ENCODE measurements at regions not wholly inside any gene's neighbourhood (a gene's known extent, or its start where the extent isn't known, plus 50 kb on each side); places are given as distances from the start of the nearest gene placed in this dataset.

- CTCF ChIA-PET = no interaction called here
- H3K4me1 Mint-ChIP-seq = peaks cover 20% of the 10 kb centered on the region
- no peak overlapping the region for H3K4me3 Mint-ChIP-seq
- H3K36me3 Mint-ChIP-seq (ENCODE audit: low read depth) = no peaks in the 10 kb centered on the region
- POLR2A ChIA-PET = no interaction called here
- H3K27me3 Mint-ChIP-seq = peaks cover 26% of the 10 kb centered on the region
- no peak for DNase-seq
- H3K9me3 Mint-ChIP-seq = no peaks in the 10 kb centered on the region
- no peak overlapping the region for H3K27ac Mint-ChIP-seq
Measured at GRCh38 chr1:29691499-29691898, 455.2 kb downstream of the PTPRU start.

- H3K27me3 Mint-ChIP-seq = peaks cover 20% of the 10 kb centered on the region
- no peak for DNase-seq
- ChIA-PET CTCF (no interaction called here), POLR2A (no interaction called here)
- H3K9me3 Mint-ChIP-seq = no peaks in the 10 kb centered on the region
- peaks cover 20% of the 10 kb centered on the region for H3K4me1 Mint-ChIP-seq
- H3K27ac Mint-ChIP-seq = no peak overlapping the region
- H3K4me3 Mint-ChIP-seq = no peak overlapping the region
- H3K36me3 Mint-ChIP-seq (ENCODE audit: low read depth) = no peaks in the 10 kb centered on the region
Measured at GRCh38 chr1:29690156-29690555, 453.8 kb downstream of the PTPRU start.

GRCh38 chr1:29689372-29690030, 453.2 kb downstream of the PTPRU start:
- Mint-ChIP-seq H3K36me3 (ENCODE audit: low read depth) (no peaks in the 10 kb centered on the region), H3K4me1 (peaks cover 20% of the 10 kb centered on the region), H3K9me3 (no peaks in the 10 kb centered on the region), H3K27me3 (peaks cover 20% of the 10 kb centered on the region), H3K27ac (peak overlapping the region; percentile 27), H3K4me3 (no peak overlapping the region)
- ChIA-PET CTCF (interaction anchor here (0.5 kb wide), 1 partner anchor 350 kb away, joined by 3 read pairs; no protein-coding TSS in a partner anchor), POLR2A (no interaction called here)
- DNase-seq = no peak

- ChIA-PET CTCF (interaction anchor here (0.5 kb wide), 1 partner anchor 349 kb away, joined by 3 read pairs; no protein-coding TSS in a partner anchor), POLR2A (no interaction called here)
- no peak overlapping the region for H3K4me3 Mint-ChIP-seq
- no peak for DNase-seq
- H3K4me1 Mint-ChIP-seq = peaks cover 20% of the 10 kb centered on the region
- no peaks in the 10 kb centered on the region for H3K9me3 Mint-ChIP-seq
- no peaks in the 10 kb centered on the region for H3K36me3 Mint-ChIP-seq (ENCODE audit: low read depth)
- peak overlapping the region; percentile 11 for H3K27ac Mint-ChIP-seq
- peaks cover 19% of the 10 kb centered on the region for H3K27me3 Mint-ChIP-seq
Measured at GRCh38 chr1:29688471-29689365, 452.4 kb downstream of the PTPRU start.

GRCh38 chr1:29687601-29688244, 451.4 kb downstream of the PTPRU start:
- no peak overlapping the region for H3K4me3 Mint-ChIP-seq
- no peaks in the 10 kb centered on the region for H3K9me3 Mint-ChIP-seq
- H3K27ac Mint-ChIP-seq = peak overlapping the region; percentile 11
- CTCF ChIA-PET = interaction anchor here (0.6 to 1.2 kb wide), 5 partner anchors 9 to 326 kb away, joined by 3 to 10 read pairs (median 3); no protein-coding TSS in a partner anchor
- H3K4me1 Mint-ChIP-seq = peaks cover 20% of the 10 kb centered on the region
- H3K36me3 Mint-ChIP-seq (ENCODE audit: low read depth) = no peaks in the 10 kb centered on the region
- H3K27me3 Mint-ChIP-seq = peaks cover 15% of the 10 kb centered on the region
- POLR2A ChIA-PET = no interaction called here
- DNase-seq = no peak

GRCh38 chr1:29687166-29687565, 450.8 kb downstream of the PTPRU start:
- Mint-ChIP-seq H3K9me3 (no peaks in the 10 kb centered on the region), H3K36me3 (ENCODE audit: low read depth) (no peaks in the 10 kb centered on the region), H3K27ac (no peak overlapping the region), H3K4me3 (no peak overlapping the region), H3K27me3 (peaks cover 14% of the 10 kb centered on the region), H3K4me1 (peaks cover 20% of the 10 kb centered on the region)
- no peak for DNase-seq
- ChIA-PET POLR2A (no interaction called here), CTCF (interaction anchor here (0.6 to 1.2 kb wide), 5 partner anchors 10 to 326 kb away, joined by 3 to 10 read pairs (median 3); no protein-coding TSS in a partner anchor)

GRCh38 chr1:29686012-29686930, 449.9 kb downstream of the PTPRU start:
- CTCF ChIA-PET = interaction anchor here (1.2 kb wide), 2 partner anchors 16 to 18 kb away, joined by 3 to 10 read pairs; no protein-coding TSS in a partner anchor
- Mint-ChIP-seq H3K27ac (no peak overlapping the region), H3K4me1 (peaks cover 20% of the 10 kb centered on the region), H3K36me3 (ENCODE audit: low read depth) (no peaks in the 10 kb centered on the region), H3K4me3 (no peak overlapping the region), H3K9me3 (no peaks in the 10 kb centered on the region), H3K27me3 (peaks cover 6% of the 10 kb centered on the region)
- POLR2A ChIA-PET = no interaction called here
- peak; percentile 3 for DNase-seq

GRCh38 chr1:29685387-29685786, 449.1 kb downstream of the PTPRU start:
- CTCF ChIA-PET = no interaction called here
- Mint-ChIP-seq H3K4me3 (no peak overlapping the region), H3K4me1 (peaks cover 20% of the 10 kb centered on the region), H3K9me3 (no peaks in the 10 kb centered on the region), H3K36me3 (ENCODE audit: low read depth) (no peaks in the 10 kb centered on the region), H3K27me3 (peaks cover under 1% of the 10 kb centered on the region), H3K27ac (no peak overlapping the region)
- POLR2A ChIA-PET = no interaction called here
- DNase-seq = peak; percentile 9

GRCh38 chr1:29684141-29684540, 447.8 kb downstream of the PTPRU start:
- no peaks in the 10 kb centered on the region for H3K9me3 Mint-ChIP-seq
- H3K4me1 Mint-ChIP-seq = peaks cover 17% of the 10 kb centered on the region
- no peak overlapping the region for H3K27ac Mint-ChIP-seq
- H3K27me3 Mint-ChIP-seq = no peaks in the 10 kb centered on the region
- ChIA-PET CTCF (no interaction called here), POLR2A (no interaction called here)
- peak; percentile 14 for DNase-seq
- no peak overlapping the region for H3K4me3 Mint-ChIP-seq
- H3K36me3 Mint-ChIP-seq (ENCODE audit: low read depth) = no peaks in the 10 kb centered on the region

GRCh38 chr1:29683472-29683871, 447.1 kb downstream of the PTPRU start:
- POLR2A ChIA-PET = no interaction called here
- Mint-ChIP-seq H3K4me3 (no peak overlapping the region), H3K27ac (no peak overlapping the region), H3K27me3 (no peaks in the 10 kb centered on the region), H3K9me3 (no peaks in the 10 kb centered on the region), H3K4me1 (peaks cover 10% of the 10 kb centered on the region), H3K36me3 (ENCODE audit: low read depth) (no peaks in the 10 kb centered on the region)
- peak; percentile 2 for DNase-seq
- CTCF ChIA-PET = no interaction called here

- POLR2A ChIA-PET = no interaction called here
- CTCF ChIA-PET = no interaction called here
- peak; percentile 8 for DNase-seq
Measured at GRCh38 chr1:29682919-29683295, 446.6 kb downstream of the PTPRU start.

GRCh38 chr1:29682171-29682918, 446.0 kb downstream of the PTPRU start:
- CTCF ChIA-PET = no interaction called here

More at GRCh38 chr1:29682919-29683295, 446.6 kb downstream of the PTPRU start:
- H3K4me3 Mint-ChIP-seq = no peak overlapping the region
- no peak overlapping the region for H3K27ac Mint-ChIP-seq
- H3K4me1 Mint-ChIP-seq = peaks cover 4% of the 10 kb centered on the region
- H3K36me3 Mint-ChIP-seq (ENCODE audit: low read depth) = no peaks in the 10 kb centered on the region
- H3K27me3 Mint-ChIP-seq = no peaks in the 10 kb centered on the region
- no peaks in the 10 kb centered on the region for H3K9me3 Mint-ChIP-seq

More at GRCh38 chr1:29682171-29682918, 446.0 kb downstream of the PTPRU start:
- Mint-ChIP-seq H3K27ac (no peak overlapping the region), H3K4me1 (no peaks in the 10 kb centered on the region), H3K36me3 (ENCODE audit: low read depth) (no peaks in the 10 kb centered on the region), H3K27me3 (no peaks in the 10 kb centered on the region), H3K4me3 (no peak overlapping the region), H3K9me3 (no peaks in the 10 kb centered on the region)
- peak; percentile 10 for DNase-seq
- POLR2A ChIA-PET = no interaction called here
